GM23338 (cell line): ENCODE measurements at regions not wholly inside any gene's neighbourhood (a gene's known extent, or its start where the extent isn't known, plus 50 kb on each side); places are given as distances from the start of the nearest gene placed in this dataset.
A peak's percentile ranks its signal among the peaks of the same experiment; 100 is the strongest.

ENCODE experiments used
- ATAC-seq: fragments of 200-7000 bp; cut with Tn5 transposase; 3 replicates; pipeline ENCODE4 v1.9.1; 2020
- DNase-seq: peaks from one replicate; pipeline ENCODE4 v3.0.0-alpha.2; 2015; ENCODE audit warnings: low spot score
- H2AFZ ChIP-seq: fragments of 200-600 bp; sonication (generic); 2 replicates; pipeline ENCODE4 v1.8.0; 2016; ENCODE audit warnings: antibody characterized with exemption, mild to moderate bottlenecking, moderate library complexity
- H3F3A ChIP-seq: fragments of 200-600 bp; sonication (generic); replicated peaks from 2 replicates; pipeline ENCODE4 v1.8.0; 2017; ENCODE audit warnings: antibody characterized with exemption, mixed run types, low read depth
- H3K27ac ChIP-seq: fragments of 200-600 bp; sonication (generic); 2 replicates; pipeline ENCODE4 v1.6.1; 2016; ENCODE audit warnings: low read depth
- H3K27me3 ChIP-seq: fragments of 200-600 bp; sonication (generic); 2 replicates; pipeline ENCODE4 v1.8.0; 2016; ENCODE audit warnings: mild to moderate bottlenecking, mixed run types, moderate library complexity; ENCODE audit not compliant: insufficient read depth
- H3K36me3 ChIP-seq: fragments of 200-600 bp; sonication (generic); 2 replicates; pipeline ENCODE4 v1.8.0; 2016; ENCODE audit warnings: mild to moderate bottlenecking; ENCODE audit not compliant: insufficient read depth
- H3K4me1 ChIP-seq: fragments of 200-600 bp; sonication (generic); 2 replicates; pipeline ENCODE4 v1.8.0; 2016; ENCODE audit warnings: mild to moderate bottlenecking, moderate library complexity; ENCODE audit not compliant: insufficient read depth
- H3K4me2 ChIP-seq: fragments of 200-600 bp; sonication (generic); 2 replicates; pipeline ENCODE4 v1.7.1; 2017; ENCODE audit warnings: mixed run types
- H3K4me3 ChIP-seq: fragments of 200-600 bp; sonication (generic); 2 replicates; pipeline ENCODE4 v1.6.1; 2016; ENCODE audit warnings: mixed run types
- H3K79me2 ChIP-seq: fragments of 200-600 bp; sonication (generic); replicated peaks from 2 replicates; pipeline ENCODE4 v1.8.0; 2017; ENCODE audit warnings: mild to moderate bottlenecking; ENCODE audit not compliant: insufficient read depth
- H3K9me2 ChIP-seq: fragments of 200-600 bp; sonication (generic); 2 replicates; pipeline ENCODE4 v1.8.0; 2017; ENCODE audit not compliant: insufficient read depth
- H4K20me1 ChIP-seq: fragments of 200-600 bp; sonication (generic); replicated peaks from 2 replicates; pipeline ENCODE4 v1.8.0; 2017; ENCODE audit warnings: mild to moderate bottlenecking; ENCODE audit not compliant: insufficient read depth
- H3K27ac Mint-ChIP-seq: 2 replicates; pipeline ENCODE4 v1.8.0; 2020; ENCODE audit warnings: inconsistent platforms, mild to moderate bottlenecking, moderate library complexity, mixed read lengths
- H3K27me3 Mint-ChIP-seq: 3 replicates; pipeline ENCODE4 v1.8.0; 2022; ENCODE audit warnings: low read depth, mild to moderate bottlenecking, moderate library complexity, mixed read lengths, inconsistent platforms; ENCODE audit not compliant: insufficient read depth, poor library complexity
- H3K36me3 Mint-ChIP-seq: 3 replicates; pipeline ENCODE4 v1.8.0; 2021; ENCODE audit warnings: low read depth, mild to moderate bottlenecking, inconsistent platforms, moderate library complexity, mixed read lengths
- H3K4me1 Mint-ChIP-seq: 3 replicates; pipeline ENCODE4 v1.8.0; 2020; ENCODE audit warnings: mild to moderate bottlenecking, inconsistent platforms, mixed read lengths
- H3K4me3 Mint-ChIP-seq: 3 replicates; pipeline ENCODE4 v1.8.0; 2021; ENCODE audit warnings: moderate library complexity, mild to moderate bottlenecking, inconsistent platforms, mixed read lengths
- H3K9me3 Mint-ChIP-seq: 3 replicates; pipeline ENCODE4 v1.8.0; 2020; ENCODE audit warnings: moderate library complexity, mild to moderate bottlenecking, inconsistent platforms, mixed read lengths
- CTCF ChIP-seq, 2 experiments: fragments of 200-600 bp in 1 of 2; sonication (generic) in 1 of 2; conservative IDR thresholded peaks; 2 replicates each; pipeline versions ENCODE4 v1.5.1 to v1.6.1; 2016 to 2017; ENCODE audit warnings: antibody characterized with exemption in 2 of 2, low read depth in 2 of 2, mild to moderate bottlenecking in 2 of 2, moderate library complexity in 1 of 2
- EZH2 ChIP-seq: fragments of 200-600 bp; sonication (generic); IDR thresholded peaks from one replicate; pipeline ENCODE4 v1.8.0; 2017; ENCODE audit warnings: antibody characterized with exemption, mild to moderate bottlenecking, low read depth; ENCODE audit not compliant: unreplicated experiment
- JUNB ChIP-seq: IDR thresholded peaks from one replicate; pipeline ENCODE4 v1.6.1; 2016; ENCODE audit warnings: antibody characterized with exemption; ENCODE audit not compliant: unreplicated experiment
- NANOG ChIP-seq: IDR thresholded peaks from 2 replicates; pipeline ENCODE4 v1.6.1; 2016; ENCODE audit warnings: antibody characterized with exemption, borderline replicate concordance
- POLR2AphosphoS5 ChIP-seq: IDR thresholded peaks from 2 replicates; pipeline ENCODE4 v1.6.1; 2016; ENCODE audit warnings: antibody characterized with exemption, low read depth
- REST ChIP-seq: IDR thresholded peaks from one replicate; pipeline ENCODE4 v1.6.1; 2018; ENCODE audit warnings: antibody characterized with exemption; ENCODE audit not compliant: unreplicated experiment
- ZNF331 ChIP-seq: fragments of 250-450 bp; sonication (Bioruptor Pico); IDR thresholded peaks from 2 replicates; pipeline ENCODE4 v1.5.0; 2020; ENCODE audit warnings: low read depth, mild to moderate bottlenecking, moderate library complexity
- ZNF462 ChIP-seq: fragments of 250-450 bp; sonication (Bioruptor Pico); IDR thresholded peaks from 2 replicates; pipeline ENCODE4 v1.5.0; 2020; ENCODE audit warnings: mild to moderate bottlenecking, moderate library complexity

GRCh38 chr6:100237821-100238220 lies 226.9 kb downstream of the SIM1 start (continued):
- TF ChIP-seq JUNB = no peak
- TF ChIP-seq REST = no peak

GRCh38 chr6:100236389-100236788 lies 228.3 kb downstream of the SIM1 start:
- no peak for TF ChIP-seq CTCF (conservative IDR thresholded peaks at IDR 0.05; ENCODE audit: low read depth in 2 of 2)
- no peak for TF ChIP-seq REST
- no peak for TF ChIP-seq POLR2AphosphoS5
- no peak for TF ChIP-seq EZH2
- 0 out of 2 replicates have a peak, but pooled peaks have one; percentile 21 for TF ChIP-seq ZNF462
- TF ChIP-seq NANOG = no peak
- no peak for TF ChIP-seq ZNF331
- H3K36me3 Mint-ChIP-seq = no peaks in the 10 kb centered on the region
- no peak for DNase-seq

More at GRCh38 chr6:100236389-100236788, 228.3 kb downstream of the SIM1 start:
- no peak overlapping the region for H3K4me3 Mint-ChIP-seq
- H3K4me1 ChIP-seq = peaks cover 33% of the 10 kb centered on the region
- H3K9me3 Mint-ChIP-seq = no peaks in the 10 kb centered on the region
- H3K27me3 ChIP-seq = no peaks in the 10 kb centered on the region
- no peaks in the 10 kb centered on the region for H4K20me1 ChIP-seq
- H3K9me2 ChIP-seq = no peaks in the 10 kb centered on the region
- no peak overlapping the region for H2AFZ ChIP-seq
- no peaks in the 10 kb centered on the region for H3K36me3 ChIP-seq
- H3K4me2 ChIP-seq = no peak overlapping the region
- H3K27me3 Mint-ChIP-seq = peaks cover 1% of the 10 kb centered on the region
- H3K27ac ChIP-seq = no peak overlapping the region
- no peaks in the 10 kb centered on the region for H3K79me2 ChIP-seq
- no peak overlapping the region for H3K27ac Mint-ChIP-seq
- no peaks in the 10 kb centered on the region for H3F3A ChIP-seq
- no peak overlapping the region for H3K4me3 ChIP-seq
- H3K4me1 Mint-ChIP-seq = peaks cover 39% of the 10 kb centered on the region
- ATAC-seq = peak; percentile 53
